ENCODE measurements at regions not wholly inside any gene's neighbourhood (a gene's known extent, or its start where the extent isn't known, plus 50 kb on each side); places are given as distances from the start of the nearest gene placed in this dataset.

DNA sequence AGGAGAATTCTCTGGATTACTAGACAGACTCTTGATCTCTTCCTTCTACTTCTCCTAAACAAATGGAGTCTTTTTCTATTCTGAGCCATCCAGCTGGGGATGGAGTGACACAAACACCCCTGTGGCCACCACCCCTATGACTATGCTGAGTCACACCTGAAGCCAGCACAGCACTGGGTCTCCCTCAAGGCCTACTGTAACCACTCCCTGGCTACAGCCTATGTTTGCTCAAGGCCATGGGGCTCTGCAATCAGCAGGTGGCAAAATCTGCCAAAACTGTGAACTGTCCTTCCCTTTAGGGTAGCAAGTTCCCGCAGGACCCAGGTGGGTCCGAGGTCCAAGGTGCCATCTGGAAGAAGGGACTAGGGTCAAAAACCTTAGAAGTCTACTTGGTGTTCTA is 132.3 kb downstream of the TINAG start:
- no peak for DNase-seq (ENCODE audit: low spot score)

DNA sequence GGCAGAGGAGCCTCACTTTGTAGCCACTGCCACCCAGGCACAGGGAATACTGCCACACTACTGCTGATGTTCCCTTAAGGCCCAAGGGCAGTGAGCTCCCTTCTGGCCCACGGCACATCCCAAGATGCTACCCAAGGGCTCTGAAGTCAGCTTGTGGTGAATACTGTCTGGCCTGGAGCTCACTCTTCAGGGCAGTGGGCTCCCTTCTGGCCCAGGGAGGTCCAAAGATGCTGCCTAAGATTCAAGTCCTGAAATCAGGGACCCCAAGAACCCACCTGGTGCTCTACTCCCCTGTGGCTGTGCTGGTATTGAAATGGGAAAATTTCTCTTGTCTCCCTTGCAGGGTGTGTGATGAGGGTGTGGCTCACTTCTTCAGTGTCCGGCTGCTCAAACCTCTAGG is 132.8 kb downstream of the TINAG start:
- no peak for DNase-seq (ENCODE audit: low spot score)

DNA sequence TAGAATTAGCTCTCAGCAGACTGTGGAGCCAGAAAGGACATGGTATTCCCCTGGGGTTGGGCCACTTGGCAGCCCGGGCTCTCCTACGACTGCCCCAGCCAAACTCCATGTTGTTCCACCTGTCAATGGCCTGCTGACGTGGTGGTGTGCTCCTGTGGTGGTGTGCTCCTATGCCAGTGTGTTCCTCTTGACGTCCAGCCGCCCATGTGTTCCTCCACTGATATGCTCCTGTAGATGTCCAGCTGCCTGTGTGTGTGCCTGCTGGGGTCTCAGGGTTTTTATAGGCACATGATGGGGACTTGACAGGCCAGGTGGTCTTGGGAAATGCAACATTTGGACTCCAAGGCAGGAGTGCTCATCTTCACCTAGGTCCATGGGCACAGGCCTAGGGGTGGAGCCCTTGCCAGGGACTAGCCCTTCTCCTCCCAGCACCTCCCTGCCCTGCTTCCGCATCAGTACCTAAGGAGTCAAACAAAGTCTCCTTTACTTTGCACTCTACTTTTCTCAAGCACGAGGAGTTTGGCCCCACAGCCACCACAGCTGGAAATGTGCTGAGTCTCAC is 133.5 kb downstream of the TINAG start:
- no peak for DNase-seq (ENCODE audit: low spot score)

DNA sequence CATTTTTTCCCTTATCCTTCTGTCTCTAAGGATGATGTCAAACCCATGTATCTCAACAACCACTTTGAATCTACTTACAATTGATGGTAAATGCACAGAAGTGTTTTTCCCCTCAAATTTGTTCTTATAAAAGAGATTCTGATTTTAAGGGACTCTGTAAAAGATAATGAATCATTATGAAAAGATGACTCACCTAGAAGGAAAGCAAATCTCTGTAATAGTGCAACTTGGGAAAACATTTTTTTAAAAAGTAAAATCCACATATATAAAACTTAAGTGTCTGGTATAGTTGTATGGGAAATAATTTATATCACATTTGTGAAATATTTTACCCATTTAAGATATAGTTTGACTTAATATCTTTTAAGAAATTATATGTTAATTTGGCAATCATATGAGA is 137.0 kb downstream of the TINAG start:
- no peak for DNase-seq (ENCODE audit: low spot score)

DNA sequence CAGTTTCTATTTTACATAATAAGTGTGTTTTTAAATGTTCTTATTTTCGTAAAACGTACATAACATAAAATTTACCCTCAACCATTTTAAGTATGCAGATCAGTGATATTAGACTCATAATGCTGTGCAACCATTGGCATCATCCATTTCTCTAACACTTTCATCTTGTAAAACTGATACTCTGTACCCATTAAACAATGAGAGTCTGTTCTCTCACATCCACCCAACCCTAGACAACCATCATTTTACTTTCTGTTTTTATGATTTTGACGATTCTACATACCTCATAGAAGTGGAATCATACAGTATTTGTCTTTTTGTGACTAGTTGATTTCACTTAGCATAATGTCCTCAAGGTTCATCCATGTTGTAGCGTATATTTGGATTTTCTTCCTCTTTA is 140.4 kb downstream of the TINAG start:
- DNase-seq (ENCODE audit: low spot score): no peak

DNA sequence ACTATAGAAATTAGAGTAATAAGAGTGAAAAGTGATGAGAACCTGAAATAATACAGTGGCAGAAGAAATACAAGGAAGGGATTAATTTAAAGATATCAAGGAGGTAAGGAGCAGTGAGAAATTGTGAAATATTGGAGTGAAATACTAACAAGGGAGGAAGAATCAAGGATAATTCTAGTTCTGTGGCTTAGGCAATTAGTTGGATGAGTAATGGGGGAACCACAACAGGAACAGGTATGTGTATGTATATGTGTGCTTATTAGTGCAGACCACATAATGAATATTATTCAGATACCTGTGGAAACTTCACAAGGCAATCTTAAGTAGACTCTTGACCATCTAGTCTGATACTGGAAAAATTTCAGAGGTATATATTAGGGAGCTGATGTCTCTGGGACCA is 143.3 kb downstream of the TINAG start:
- no peak for DNase-seq (ENCODE audit: low spot score)

DNA sequence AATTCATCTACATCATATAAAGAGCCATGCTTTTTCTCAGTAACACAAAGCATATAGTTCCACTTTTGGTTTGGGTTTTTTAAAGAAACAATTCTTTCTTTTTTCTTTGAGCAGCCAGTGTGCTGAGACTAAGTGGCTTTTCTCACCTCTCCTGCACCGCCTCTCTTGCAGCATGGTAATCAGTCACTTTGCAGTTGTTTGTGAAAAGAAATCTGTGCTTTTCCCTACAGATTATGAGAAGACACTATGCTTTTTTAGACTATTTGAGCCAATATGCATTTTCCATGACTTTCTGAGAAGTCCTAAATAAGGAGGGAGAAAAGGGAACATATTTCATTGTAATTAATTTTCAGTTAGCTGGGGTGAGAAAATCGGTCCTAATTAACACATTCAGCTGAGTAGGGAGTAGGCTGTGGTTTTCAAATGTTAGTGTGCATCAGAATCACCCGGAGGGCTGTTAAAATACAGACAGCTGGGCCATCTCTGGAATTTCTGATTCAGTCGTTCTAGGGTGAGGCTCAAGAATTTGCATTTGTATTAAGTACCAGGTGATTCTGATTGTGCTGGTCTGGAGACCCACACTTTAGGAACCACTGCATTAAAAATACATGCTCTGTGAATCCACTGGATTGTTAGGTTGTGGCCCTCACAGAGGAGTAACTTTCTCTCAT is 155.2 kb downstream of the TINAG start:
- no peak for DNase-seq (ENCODE audit: low spot score)

DNA sequence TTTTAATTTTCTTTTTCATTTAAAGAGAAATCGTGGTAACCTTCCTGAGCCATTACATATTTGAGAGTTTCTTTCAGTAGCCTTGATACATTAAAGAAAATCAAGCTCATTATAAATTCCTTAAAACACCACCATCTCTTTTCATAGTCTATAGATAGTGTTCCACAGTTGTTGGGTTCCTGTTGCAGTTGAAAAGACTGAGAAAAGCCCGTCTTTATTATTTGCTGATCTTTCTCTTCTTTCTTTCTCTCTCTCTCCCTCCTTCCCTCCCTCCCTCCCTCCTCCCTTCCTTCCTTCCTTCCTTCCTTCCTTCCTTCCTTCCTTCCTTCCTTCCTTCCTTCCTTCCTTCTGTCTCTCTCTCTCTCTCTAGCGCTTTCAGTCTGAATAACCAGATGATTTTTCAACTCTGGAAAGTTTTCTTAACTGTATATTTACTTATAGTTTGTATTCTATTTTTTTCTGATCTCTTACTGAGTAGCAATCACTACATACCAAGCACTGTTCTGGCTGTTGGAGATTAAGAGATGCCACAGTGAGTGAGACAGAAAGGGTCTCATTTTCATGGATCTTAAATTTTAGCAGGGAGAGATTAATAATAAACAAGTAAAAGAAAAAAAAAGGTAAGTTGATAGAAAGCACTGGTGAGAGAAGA is 157.5 kb downstream of the TINAG start:
- DNase-seq (ENCODE audit: low spot score): no peak

DNA sequence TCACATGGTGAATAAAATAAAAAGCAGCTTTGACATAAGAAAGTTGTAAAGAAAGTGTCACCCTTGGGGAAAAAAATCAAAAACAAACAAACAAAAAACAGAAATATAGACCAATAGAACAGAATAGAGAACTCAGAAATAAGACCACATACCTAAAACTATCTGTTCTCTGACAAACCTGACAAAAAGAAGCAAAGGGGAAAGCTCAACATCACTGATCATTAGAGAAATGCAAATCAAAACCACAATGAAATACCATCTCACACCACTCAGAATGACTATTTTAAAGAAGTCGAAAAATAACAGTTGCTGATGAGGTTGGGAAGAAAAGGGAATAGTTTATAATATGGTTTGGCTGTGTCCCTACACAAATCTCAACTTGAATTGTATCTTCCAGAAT is 159.1 kb downstream of the TINAG start:
- DNase-seq (ENCODE audit: low spot score): no peak

DNA sequence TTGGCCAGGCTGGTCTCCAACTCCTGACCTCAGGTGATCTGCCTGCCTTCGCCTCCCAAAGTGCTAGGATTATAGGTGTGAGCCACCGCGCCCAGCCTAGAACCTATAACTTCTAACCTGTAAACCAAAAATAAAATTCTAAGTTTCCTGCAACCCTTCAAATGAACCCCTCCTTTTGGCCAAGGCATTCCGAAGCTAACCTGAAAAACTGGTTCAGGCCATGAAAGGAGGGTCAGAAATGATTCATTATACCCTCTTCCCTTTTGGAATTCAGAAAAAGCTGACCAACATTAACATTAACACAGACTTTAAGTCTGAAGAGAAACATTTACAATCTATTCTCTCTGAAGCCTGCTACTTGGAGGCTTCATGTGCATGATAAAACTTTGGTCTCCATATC is 165.1 kb downstream of the TINAG start:
- no peak for DNase-seq (ENCODE audit: low spot score)

DNA sequence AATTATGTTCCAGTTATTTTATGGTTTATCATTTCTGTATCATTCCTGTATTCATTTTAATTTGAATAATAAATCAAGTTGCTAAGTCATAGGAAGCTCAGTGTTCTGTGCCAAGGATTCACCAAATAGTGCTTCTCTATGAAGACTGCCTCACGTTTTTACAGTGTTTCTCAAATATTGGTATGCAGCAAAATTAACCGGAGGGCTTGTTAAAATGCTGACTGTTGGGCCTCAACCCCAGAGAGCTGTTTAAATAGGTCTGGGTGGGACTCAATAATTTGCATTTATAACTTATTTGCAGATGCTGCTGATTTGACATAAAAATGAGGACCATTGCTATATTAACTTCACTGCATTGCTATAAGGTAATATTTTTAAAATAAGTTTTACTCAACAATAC is 166.7 kb downstream of the TINAG start:
- DNase-seq (ENCODE audit: low spot score): no peak

DNA sequence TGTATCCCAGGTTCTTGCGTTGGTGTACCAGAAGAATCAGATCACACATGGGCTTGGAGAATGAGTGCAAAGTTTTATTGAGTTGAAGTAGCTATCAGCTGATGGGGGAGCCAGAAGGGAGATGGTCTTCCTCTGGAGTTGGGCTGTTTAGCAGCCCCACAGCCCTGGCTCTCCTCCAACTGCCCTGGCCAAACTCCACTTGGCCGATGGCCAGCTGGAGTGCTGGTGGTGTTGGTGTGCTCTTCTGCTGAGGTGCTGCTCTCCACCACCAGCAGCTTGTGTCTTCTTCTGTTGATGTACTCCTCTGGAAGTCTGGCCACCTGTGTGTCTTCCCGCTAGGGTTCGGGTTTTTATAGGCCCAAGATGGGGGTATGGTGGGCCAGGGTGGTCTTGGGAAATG is 172.8 kb downstream of the TINAG start:
- DNase-seq (ENCODE audit: low spot score): no peak

DNA sequence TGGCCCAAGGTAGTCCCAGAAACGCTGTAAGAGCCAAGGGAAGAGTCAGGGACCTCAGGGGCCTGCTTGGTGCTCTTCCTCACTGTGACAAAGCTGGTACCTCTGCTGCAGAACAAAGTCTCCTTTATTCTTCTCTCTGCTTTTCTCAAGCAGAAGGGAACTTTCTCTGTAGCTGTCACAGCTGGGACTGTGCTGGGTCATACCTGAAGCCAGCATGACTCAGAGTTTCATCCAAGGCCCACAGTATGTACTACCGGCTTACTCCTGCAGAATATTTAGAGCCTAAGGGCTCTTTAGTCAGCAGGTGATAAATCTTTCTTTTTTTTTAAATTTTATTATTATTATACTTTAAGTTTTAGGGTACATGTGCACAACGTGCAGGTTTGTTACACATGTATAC is 183.2 kb downstream of the TINAG start:
- DNase-seq (ENCODE audit: low spot score): no peak

DNA sequence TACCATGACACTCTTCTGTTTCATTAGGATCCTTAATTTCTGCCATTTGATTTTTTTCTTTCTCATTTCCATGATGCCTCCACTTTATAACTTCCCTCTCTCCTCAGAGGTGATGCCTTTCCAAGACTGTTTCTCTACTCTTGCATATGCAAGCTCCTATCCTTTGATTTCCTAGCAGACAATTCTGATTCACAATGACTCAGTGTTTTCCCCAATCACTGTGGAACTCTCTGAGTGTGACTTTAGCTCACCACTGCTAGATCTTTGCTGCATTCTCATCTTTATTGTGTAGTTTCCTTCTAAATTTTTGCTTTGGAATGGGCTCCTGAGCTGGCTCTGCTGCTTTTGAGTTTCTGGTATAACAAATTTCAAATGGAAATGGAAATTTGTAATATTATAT is 184.9 kb downstream of the TINAG start:
- no peak for DNase-seq (ENCODE audit: low spot score)

DNA sequence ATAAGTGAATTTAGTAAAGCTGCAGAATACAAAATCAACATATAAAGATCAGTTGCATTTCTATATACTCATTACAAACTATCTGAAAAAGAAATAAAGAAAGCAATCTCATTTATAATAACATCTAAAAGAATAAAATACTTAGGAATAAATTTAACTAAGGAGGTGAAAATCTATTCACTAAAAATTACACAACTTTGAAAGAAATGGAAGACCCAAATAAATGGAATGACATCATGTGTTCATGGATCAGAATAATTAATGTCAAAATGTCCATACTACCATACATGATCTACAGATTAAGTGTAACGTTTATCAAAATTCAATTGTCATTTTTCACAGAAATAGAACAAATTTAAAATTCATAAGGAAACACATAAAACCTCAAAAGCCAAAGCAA is 194.9 kb downstream of the TINAG start:
- no peak for DNase-seq (ENCODE audit: low spot score)

DNA sequence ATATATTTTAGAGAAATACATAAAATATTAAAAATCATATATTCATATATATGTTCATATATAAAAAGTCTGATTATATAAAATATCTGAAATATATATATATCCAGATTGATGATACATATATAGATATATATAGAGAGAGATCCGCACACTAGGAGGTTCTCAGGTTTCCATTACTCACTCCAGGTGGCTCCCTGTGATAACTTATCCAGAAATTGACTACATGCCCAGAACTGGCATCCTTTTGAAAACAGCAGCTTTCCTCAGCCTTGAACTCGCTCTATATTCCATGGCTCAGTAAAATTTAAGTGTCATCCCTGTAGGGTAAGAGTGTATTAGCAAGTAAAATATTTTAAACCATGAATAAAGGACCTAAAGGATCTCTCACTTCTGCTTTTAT is 206.8 kb downstream of the TINAG start:
- no peak for DNase-seq (ENCODE audit: low spot score)

DNA sequence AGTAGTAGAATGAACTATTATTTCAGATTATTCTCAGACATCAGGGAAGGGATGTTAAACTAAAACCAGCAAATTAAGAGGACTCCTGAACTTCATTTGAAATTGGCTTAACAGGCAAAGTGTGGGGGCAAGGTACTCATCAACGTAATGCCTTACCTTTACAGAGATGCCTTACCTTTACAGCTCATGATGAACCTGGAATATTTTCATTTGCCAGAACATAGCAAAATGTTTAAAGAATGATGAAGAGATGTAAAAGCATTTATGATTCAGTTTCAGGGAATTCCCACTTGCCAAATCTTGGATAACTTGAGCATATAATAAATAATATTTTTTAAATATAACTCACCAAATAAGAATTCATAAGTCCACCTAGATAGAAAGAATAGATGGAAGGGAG is 207.5 kb downstream of the TINAG start:
- DNase-seq (ENCODE audit: low spot score): no peak

DNA sequence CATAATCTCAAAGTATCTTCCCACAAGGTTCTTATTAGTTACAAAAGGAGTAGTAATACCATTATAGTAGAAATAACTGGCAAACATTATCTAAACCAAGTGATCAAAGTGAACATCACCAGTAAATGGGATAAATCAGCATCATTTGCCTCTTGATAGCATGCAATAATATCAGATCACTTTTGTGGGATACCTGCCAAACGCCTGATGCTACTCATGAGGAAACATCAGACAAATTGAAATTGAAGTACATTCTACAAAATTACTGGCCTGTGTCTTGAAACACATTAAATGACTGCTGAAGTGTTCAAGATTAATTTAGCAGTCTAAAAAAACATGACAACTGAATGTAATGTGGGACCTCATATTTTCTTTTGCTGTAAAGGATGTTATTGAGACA is 208.1 kb downstream of the TINAG start:
- no peak for DNase-seq (ENCODE audit: low spot score)

DNA sequence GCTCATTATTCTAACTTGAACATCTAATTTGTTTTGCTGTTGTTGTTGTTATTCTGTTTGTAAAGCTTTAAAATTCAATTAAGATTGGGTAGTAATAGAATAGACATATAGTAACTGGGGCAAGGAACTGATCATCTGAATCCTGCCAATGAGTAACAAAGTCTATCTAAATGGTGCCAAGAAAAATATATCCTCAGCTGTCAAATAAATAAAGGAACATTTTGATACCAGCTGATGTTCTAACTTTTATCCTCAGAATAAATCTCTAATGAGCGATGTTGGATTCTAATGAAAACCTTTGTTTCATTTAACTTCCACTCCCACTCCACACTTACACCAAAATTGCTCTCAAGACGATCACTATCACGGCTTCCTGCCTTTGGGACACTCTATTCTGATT is 210.9 kb downstream of the TINAG start:
- DNase-seq (ENCODE audit: low spot score): no peak

DNA sequence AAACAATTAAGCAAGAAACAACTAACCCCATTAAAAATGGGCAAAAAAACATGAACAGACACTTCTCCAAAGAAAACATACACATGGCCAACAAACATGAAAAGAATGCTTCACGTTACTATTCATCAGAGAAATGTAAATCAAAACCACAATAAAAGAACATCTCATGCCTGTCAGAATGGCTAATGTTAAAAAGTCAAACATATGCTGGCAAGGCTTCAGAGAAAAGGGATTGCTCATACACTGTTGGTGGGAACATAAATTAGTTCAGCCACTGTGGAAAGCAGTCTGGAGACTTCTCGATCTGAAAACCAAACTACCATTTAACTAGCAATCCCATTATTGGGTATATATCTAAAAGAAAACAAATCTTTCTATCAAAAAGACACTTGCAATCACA is 217.5 kb downstream of the TINAG start:
- no peak for DNase-seq (ENCODE audit: low spot score)

DNA sequence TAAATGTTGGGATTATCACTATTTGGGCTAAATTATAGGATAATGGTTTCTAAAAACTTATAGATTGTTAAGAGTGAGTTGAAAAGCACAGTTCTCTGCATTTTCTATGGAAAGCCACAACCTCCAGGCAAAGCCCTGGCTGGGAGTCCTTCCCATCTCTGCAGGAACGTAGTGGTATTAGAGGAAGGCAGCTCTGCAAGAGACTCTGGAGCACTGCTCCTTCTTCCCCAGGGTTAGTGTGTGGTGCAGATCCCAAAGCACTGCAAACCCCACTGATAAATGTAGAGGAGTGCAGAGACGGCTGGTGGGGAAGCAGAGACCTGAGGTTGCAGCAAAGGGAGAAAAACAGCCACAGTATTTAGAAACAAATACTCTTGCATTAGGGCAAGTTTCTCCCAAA is 225.3 kb downstream of the TINAG start:
- DNase-seq (ENCODE audit: low spot score): no peak

DNA sequence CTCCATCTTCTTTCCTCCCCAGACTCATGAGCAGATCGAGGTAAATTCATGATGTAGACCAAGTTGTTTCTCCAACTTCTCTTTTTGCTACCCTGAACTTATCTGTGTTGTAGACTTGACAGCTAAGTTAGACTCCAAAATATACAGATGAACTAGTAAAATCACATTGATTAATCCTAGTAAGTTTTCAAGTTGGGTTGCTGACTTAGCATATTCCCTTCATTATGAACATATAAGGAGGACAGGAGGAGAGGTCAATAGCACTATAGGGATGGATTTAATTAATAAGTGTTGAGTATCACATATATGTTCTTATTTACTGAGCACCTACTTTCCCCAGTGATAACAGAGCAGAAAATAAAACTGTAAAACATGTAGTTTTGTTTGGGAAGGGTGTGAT is 227.3 kb downstream of the TINAG start:
- no peak for DNase-seq (ENCODE audit: low spot score)

DNA sequence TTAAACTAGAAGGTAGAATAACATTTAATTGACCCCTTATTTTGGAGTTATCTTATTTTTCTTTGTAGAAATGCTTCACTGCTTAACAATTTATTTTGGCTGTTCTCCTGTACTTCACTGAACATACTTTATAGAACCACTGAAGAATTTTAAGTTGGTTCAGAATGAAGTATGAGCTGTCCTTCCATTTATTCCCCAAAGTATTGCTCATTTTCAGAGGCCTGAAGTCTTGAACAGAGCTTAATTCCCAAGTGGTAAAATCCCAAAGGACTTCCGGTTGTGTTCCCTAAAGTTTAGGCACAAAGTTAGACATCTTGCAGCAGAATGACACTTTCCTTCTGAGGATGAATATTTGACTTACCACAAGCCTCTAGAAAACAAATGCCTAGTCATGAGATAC is 233.3 kb downstream of the TINAG start:
- no peak for DNase-seq (ENCODE audit: low spot score)

DNA sequence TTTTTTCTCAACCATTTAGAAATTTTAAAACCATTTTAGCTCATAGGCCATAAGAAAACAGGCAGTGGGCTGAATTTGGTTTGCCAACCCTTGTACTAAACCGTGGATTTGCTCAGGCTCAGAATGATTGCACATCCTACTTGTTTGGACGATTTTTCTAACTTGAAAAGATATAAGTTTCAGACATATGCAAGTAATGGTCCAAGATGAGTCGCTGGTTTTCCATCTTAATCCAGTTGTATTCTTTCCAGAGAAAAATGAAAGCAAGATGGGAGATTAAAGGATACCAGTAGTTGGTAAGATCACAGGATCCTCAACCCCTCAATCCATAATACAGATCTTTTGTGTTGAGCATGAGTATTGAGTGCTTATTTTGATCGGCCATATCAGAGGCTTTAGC is 250.9 kb downstream of the TINAG start:
- no peak for DNase-seq (ENCODE audit: low spot score)

Measured in hematopoietic multipotent progenitor cell treated with erythropoietin and hydrocortisone succinate and interleukin-3 and kit ligand, for 15 days (in vitro differentiated cells).